ENCODE measurements at regions not wholly inside any gene's neighbourhood (a gene's known extent, or its start where the extent isn't known, plus 50 kb on each side); places are given as distances from the start of the nearest gene placed in this dataset.
"Not testable (repeated sequence)": the region's sequence is repeated elsewhere in the genome, so short reads cannot be mapped to it uniquely, and the experiment has no call there.

DNA sequence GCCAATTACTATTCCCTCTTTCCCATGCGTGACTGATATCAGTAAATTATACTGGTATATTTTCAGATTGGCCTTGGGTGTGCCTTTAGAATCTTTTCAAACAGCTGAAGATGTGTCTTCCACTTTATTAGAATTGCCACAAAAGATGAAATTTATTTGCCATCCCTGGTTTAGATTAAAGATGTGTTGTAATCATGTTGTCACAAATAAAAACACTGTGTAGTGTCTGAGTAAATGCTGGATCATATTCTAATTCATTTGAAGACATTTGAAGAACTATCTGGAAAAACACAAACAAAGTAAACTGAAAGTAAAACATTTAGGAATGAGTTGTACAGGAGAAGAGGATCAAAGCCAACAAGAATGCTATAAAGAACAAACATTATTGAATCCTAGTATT, 339.7 kb upstream of the COL8A1 start:
- Histone ChIP-seq H3K4me3 (ENCODE audit: insufficient read depth, low read depth, low read length) (no peak overlapping the region), H3K4me1 (ENCODE audit: control insufficient read depth, insufficient read depth, low read length) (peaks cover 7% of the 10 kb centered on the region), H3K27ac (ENCODE audit: insufficient read depth, low read depth, low read length, poor library complexity, severe bottlenecking) (no peak overlapping the region), H3K27me3 (ENCODE audit: control insufficient read depth, insufficient read depth, low read length, poor library complexity, severe bottlenecking) (no peaks in the 10 kb centered on the region), H3K36me3 (ENCODE audit: control insufficient read depth, insufficient read depth, low read length) (no peaks in the 10 kb centered on the region), H3K9me3 (ENCODE audit: control insufficient read depth, low read length) (no peaks in the 10 kb centered on the region)
- 100% methylated on average over 1 of the region's 1 CpG; no CpG with 5 or more reads in 1 of the 2 experiments for WGBS, 2 experiments

DNA sequence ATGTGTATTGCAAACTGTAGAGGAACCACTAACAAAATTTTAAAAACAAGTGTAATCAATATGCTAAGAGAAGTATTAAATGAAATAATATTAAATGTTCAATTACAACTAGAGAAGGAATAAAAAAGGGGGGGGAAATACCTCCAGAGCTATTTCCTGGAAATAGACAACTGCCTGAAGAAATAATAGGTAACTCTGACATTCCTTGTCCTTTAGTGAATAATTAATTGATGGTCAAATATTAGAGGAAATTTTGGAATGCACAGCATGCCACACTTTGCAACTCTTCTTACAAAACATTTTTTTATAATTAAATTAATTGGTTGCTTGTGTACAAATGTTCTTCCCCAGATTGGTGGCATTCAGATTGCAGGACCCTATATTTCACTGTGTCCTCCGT, 342.6 kb upstream of the COL8A1 start:
- no peaks in the 10 kb centered on the region for H3K27me3 ChIP-seq (ENCODE audit: control insufficient read depth, insufficient read depth, low read length, poor library complexity, severe bottlenecking)
- H3K9me3 ChIP-seq (ENCODE audit: control insufficient read depth, low read length), result no peaks in the 10 kb centered on the region
- H3K36me3 ChIP-seq (ENCODE audit: control insufficient read depth, insufficient read depth, low read length), result no peaks in the 10 kb centered on the region
- H3K4me3 ChIP-seq (ENCODE audit: insufficient read depth, low read depth, low read length), result no peak overlapping the region
- peaks cover 7% of the 10 kb centered on the region for H3K4me1 ChIP-seq (ENCODE audit: control insufficient read depth, insufficient read depth, low read length)
- WGBS, 2 experiments, result 100% methylated on average over 1 of the region's 1 CpG; no CpG with 5 or more reads in 1 of the 2 experiments
- no peak overlapping the region for H3K27ac ChIP-seq (ENCODE audit: insufficient read depth, low read depth, low read length, poor library complexity, severe bottlenecking)

DNA sequence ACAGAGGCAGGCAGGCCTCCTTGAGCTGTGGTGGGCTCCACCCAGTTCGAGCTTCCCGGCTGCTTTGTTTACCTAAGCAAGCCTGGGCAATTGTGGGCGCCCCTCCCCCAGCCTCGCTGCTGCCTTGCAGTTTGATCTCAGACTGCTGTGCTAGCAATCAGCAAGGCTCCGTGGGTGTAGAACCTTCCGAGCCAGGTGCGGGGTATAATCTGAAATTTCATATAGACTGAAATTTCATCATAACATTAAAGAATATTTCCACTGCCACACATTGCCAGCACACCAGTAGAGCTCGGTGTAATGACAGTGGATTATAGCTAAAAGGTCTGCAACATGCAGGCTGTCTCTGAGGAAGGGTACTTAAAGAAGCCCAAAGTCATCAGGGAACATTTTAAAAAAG, 344.3 kb upstream of the COL8A1 start:
- not testable (repeated sequence) for H3K27me3 ChIP-seq (ENCODE audit: control insufficient read depth, insufficient read depth, low read length, poor library complexity, severe bottlenecking); H3K27ac ChIP-seq (ENCODE audit: insufficient read depth, low read depth, low read length, poor library complexity, severe bottlenecking); H3K4me1 ChIP-seq (ENCODE audit: control insufficient read depth, insufficient read depth, low read length); H3K36me3 ChIP-seq (ENCODE audit: control insufficient read depth, insufficient read depth, low read length); H3K9me3 ChIP-seq (ENCODE audit: control insufficient read depth, low read length)
- H3K4me3 ChIP-seq (ENCODE audit: insufficient read depth, low read depth, low read length), result peak overlapping the region; percentile 21
- WGBS, 2 experiments, result 2 to 9% methylated on average over 5 to 8 of the region's 8 CpGs

DNA sequence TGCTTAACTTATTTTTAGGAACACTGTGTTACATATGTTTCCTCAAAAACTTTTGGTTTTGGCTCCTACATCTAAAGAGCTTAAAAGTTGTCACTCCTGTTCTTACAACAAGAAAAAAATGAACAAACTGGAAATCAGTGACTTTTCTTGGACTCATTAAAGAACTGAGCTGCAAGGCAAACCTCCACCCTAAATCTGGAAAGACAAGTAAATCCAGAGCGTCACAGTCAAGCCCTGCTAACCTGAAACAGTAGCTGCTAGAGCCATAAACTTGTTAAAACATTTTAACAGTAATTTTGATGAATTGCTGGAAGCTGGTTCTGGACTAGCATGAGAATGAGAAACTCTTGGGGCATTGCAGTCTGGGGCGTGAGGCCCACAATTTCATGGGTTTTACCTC, 350.5 kb upstream of the COL8A1 start:
- no peak overlapping the region for H3K27ac ChIP-seq (ENCODE audit: insufficient read depth, low read depth, low read length, poor library complexity, severe bottlenecking)
- 94 to 100% methylated on average over 2 of the region's 2 CpGs for WGBS, 2 experiments
- no peaks in the 10 kb centered on the region for H3K9me3 ChIP-seq (ENCODE audit: control insufficient read depth, low read length)
- H3K36me3 ChIP-seq (ENCODE audit: control insufficient read depth, insufficient read depth, low read length), result no peaks in the 10 kb centered on the region
- no peaks in the 10 kb centered on the region for H3K4me1 ChIP-seq (ENCODE audit: control insufficient read depth, insufficient read depth, low read length)
- no peaks in the 10 kb centered on the region for H3K27me3 ChIP-seq (ENCODE audit: control insufficient read depth, insufficient read depth, low read length, poor library complexity, severe bottlenecking)
- H3K4me3 ChIP-seq (ENCODE audit: insufficient read depth, low read depth, low read length), result no peak overlapping the region

DNA sequence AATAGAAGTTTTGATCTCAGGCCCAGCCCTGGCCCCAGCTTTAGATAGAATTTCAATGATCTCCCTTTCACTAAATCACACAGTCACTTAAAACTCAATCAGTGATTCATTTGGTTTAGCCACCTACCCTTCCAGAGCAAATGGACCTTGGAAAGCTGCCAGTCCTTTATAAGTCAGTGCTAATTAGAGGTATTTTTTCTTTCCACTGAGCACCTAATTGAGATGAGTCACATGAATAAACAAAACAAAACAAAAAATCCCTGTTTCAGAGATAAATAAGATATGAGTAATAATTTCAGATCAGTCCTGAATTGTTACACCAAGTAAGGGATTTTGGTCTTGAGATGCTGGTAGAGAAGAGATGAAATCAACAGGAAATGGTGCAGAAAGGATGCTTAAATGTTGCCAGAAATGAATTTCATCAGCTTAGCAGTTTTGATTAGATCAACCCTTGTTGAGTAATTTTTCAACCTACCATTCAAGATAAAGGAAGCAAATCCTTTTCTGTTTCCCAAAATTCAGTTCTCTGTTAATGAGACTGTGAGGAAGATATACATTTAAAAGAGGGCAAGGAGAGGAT, 352.0 kb upstream of the COL8A1 start:
- Histone ChIP-seq H3K36me3 (ENCODE audit: control insufficient read depth, insufficient read depth, low read length) (no peaks in the 10 kb centered on the region), H3K27ac (ENCODE audit: insufficient read depth, low read depth, low read length, poor library complexity, severe bottlenecking) (no peak overlapping the region), H3K27me3 (ENCODE audit: control insufficient read depth, insufficient read depth, low read length, poor library complexity, severe bottlenecking) (no peaks in the 10 kb centered on the region), H3K4me3 (ENCODE audit: insufficient read depth, low read depth, low read length) (no peak overlapping the region), H3K9me3 (ENCODE audit: control insufficient read depth, low read length) (no peaks in the 10 kb centered on the region), H3K4me1 (ENCODE audit: control insufficient read depth, insufficient read depth, low read length) (no peaks in the 10 kb centered on the region)

DNA sequence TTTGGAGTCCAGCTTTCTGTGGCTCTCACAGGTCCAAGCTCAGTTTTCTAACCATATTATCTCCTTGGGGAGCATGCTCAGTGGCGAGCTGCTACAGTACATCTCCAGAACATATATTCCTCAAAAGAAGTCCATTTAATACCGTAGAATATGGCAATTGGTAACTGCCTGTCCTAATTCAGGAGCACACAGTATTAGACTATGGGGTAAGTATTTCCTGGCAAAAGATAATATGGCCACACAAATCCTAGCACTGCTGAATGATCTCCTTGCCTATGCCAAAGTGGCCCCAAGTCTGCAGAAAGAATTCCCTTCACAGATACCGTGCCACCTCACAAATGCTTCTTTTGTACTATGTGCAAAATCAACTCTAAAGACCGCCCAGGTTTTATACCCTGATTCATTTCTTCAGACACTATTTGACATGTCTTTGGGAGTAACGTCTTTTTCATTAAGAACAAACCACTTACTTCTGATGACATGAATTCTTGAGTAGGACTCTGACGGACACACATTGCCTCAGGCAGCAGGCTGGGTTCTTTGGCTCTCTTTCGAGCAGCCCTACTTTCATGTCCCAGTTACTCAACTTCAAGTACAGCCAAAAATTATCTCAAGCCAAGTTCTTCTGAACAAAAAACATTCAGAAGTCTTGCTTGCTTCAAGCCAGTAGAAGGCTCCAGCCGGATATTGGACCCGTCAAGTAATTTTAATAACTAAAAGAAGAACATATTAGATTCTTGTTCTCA, 368.3 kb upstream of the DCBLD2 start:
- whole genome bisulfite sequencing, 2 experiments, result 89 to 95% methylated on average over 9 of the region's 9 CpGs
- H3K27me3 ChIP-seq (ENCODE audit: control insufficient read depth, insufficient read depth, low read length, poor library complexity, severe bottlenecking), result no peaks in the 10 kb centered on the region
- no peak overlapping the region for H3K27ac ChIP-seq (ENCODE audit: insufficient read depth, low read depth, low read length, poor library complexity, severe bottlenecking)
- no peaks in the 10 kb centered on the region for H3K4me1 ChIP-seq (ENCODE audit: control insufficient read depth, insufficient read depth, low read length)
- no peak overlapping the region for H3K4me3 ChIP-seq (ENCODE audit: insufficient read depth, low read depth, low read length)
- H3K36me3 ChIP-seq (ENCODE audit: control insufficient read depth, insufficient read depth, low read length), result no peaks in the 10 kb centered on the region
- no peaks in the 10 kb centered on the region for H3K9me3 ChIP-seq (ENCODE audit: control insufficient read depth, low read length)

DNA sequence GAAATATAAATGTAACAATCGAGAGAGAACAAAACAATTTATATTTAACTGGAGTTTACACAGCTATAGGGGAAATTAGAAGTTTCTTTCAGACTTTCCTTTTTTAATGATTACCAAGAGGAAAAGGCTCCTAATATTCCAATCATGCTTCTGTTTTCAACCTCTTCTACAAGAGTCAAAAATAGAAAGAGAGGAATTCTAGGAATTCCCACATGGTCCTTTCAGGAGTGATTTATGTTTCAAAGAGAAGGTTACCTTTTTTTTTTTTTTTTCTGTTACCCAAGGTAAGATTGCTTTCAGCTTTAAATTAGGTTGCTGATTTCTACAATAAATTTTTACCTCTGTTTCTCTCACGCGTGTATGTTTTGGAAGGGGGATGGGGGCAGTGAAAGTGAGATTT, 355.3 kb upstream of the DCBLD2 start:
- no peaks in the 10 kb centered on the region for H3K9me3 ChIP-seq (ENCODE audit: control insufficient read depth, low read length)
- 100% methylated on average over 1 of the region's 3 CpGs; no CpG with 5 or more reads in 1 of the 2 experiments for WGBS, 2 experiments
- no peaks in the 10 kb centered on the region for H3K27me3 ChIP-seq (ENCODE audit: control insufficient read depth, insufficient read depth, low read length, poor library complexity, severe bottlenecking)
- H3K4me3 ChIP-seq (ENCODE audit: insufficient read depth, low read depth, low read length), result no peak overlapping the region
- no peak overlapping the region for H3K27ac ChIP-seq (ENCODE audit: insufficient read depth, low read depth, low read length, poor library complexity, severe bottlenecking)
- no peaks in the 10 kb centered on the region for H3K4me1 ChIP-seq (ENCODE audit: control insufficient read depth, insufficient read depth, low read length)
- H3K36me3 ChIP-seq (ENCODE audit: control insufficient read depth, insufficient read depth, low read length), result no peaks in the 10 kb centered on the region

DNA sequence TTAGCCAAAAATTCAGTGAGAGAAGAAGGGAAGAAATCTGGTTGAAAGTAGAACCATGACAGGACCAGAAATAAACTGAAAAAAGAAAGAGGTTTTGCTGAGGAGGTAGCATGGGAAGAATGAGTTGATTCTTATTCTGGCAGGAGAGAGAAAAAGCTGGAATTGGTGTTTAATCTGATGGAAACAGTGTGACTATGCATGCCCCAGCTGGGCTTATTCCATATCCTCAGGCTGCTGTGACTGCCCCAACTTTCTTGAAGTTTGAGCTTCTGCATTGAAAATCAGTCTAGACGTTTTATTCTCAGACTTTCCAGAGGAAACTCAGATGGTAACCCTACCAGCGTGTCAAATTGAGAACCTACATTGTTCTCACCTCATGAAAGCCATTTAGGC, 352.5 kb upstream of the DCBLD2 start:
- Histone ChIP-seq H3K4me3 (ENCODE audit: insufficient read depth, low read depth, low read length) (no peak overlapping the region), H3K27me3 (ENCODE audit: control insufficient read depth, insufficient read depth, low read length, poor library complexity, severe bottlenecking) (no peaks in the 10 kb centered on the region), H3K27ac (ENCODE audit: insufficient read depth, low read depth, low read length, poor library complexity, severe bottlenecking) (no peak overlapping the region), H3K36me3 (ENCODE audit: control insufficient read depth, insufficient read depth, low read length) (no peaks in the 10 kb centered on the region), H3K4me1 (ENCODE audit: control insufficient read depth, insufficient read depth, low read length) (no peaks in the 10 kb centered on the region), H3K9me3 (ENCODE audit: control insufficient read depth, low read length) (no peaks in the 10 kb centered on the region)
- WGBS, 2 experiments, result 77 to 88% methylated on average over 2 of the region's 2 CpGs

DNA sequence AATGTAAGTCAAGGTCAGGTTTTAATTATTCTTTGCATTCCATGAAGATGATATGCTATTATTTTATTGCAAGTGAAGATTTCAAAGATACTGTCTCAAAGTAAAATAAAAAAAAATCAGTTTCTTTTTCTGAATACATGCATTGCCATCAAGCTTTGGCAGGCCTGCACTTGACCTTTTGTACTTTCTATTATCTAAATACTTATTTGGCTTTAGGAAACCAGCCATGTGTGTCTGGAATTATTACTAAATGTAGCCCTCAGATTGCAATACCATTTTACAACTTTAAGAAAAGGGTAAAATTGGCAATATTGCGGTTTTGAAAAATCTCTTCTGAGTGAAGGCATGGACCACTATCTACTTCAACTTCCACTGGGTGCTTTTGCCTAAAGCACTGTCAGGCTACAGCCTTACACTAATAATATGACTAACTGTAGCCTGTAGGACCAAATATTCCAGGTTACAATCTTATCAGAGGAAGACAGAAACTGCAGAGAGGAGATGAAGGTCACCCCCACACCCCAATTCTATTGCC, 349.4 kb upstream of the DCBLD2 start:
- no peaks in the 10 kb centered on the region for H3K36me3 ChIP-seq (ENCODE audit: control insufficient read depth, insufficient read depth, low read length)
- no peaks in the 10 kb centered on the region for H3K27me3 ChIP-seq (ENCODE audit: control insufficient read depth, insufficient read depth, low read length, poor library complexity, severe bottlenecking)
- H3K4me1 ChIP-seq (ENCODE audit: control insufficient read depth, insufficient read depth, low read length), result no peaks in the 10 kb centered on the region
- 93 to 100% methylated on average over 1 of the region's 1 CpG for WGBS, 2 experiments
- no peak overlapping the region for H3K4me3 ChIP-seq (ENCODE audit: insufficient read depth, low read depth, low read length)
- no peaks in the 10 kb centered on the region for H3K9me3 ChIP-seq (ENCODE audit: control insufficient read depth, low read length)
- no peak overlapping the region for H3K27ac ChIP-seq (ENCODE audit: insufficient read depth, low read depth, low read length, poor library complexity, severe bottlenecking)

DNA sequence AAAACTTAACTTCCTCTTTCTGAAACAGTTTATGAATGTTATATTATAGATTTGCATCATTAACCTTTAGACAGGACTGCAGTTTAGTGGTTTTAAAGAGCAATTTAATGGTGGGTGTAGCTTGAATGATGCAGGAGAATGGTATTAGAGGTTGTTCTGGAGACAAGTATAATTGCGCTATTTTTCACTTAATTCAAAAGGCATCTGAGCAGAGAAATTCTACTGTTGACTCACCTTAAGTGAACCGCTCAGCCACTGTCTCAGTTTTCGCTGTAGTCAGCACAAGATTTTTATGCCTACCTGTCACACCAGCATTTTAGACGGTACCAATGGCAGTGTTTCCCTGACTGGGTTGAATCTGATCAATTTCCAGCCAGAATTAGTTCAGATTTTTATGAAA, 348.8 kb upstream of the DCBLD2 start:
- 86 to 88% methylated on average over 4 of the region's 4 CpGs for WGBS, 2 experiments
- Histone ChIP-seq H3K27me3 (ENCODE audit: control insufficient read depth, insufficient read depth, low read length, poor library complexity, severe bottlenecking) (no peaks in the 10 kb centered on the region), H3K4me3 (ENCODE audit: insufficient read depth, low read depth, low read length) (no peak overlapping the region), H3K4me1 (ENCODE audit: control insufficient read depth, insufficient read depth, low read length) (no peaks in the 10 kb centered on the region), H3K27ac (ENCODE audit: insufficient read depth, low read depth, low read length, poor library complexity, severe bottlenecking) (no peak overlapping the region), H3K36me3 (ENCODE audit: control insufficient read depth, insufficient read depth, low read length) (no peaks in the 10 kb centered on the region), H3K9me3 (ENCODE audit: control insufficient read depth, low read length) (no peaks in the 10 kb centered on the region)
